Activated CD4-positive, alpha-beta memory T cell treated with anti-CD3 and anti-CD28 coated beads for 36 hours (primary cell): ENCODE measurements at regions not wholly inside any gene's neighbourhood (a gene's known extent, or its start where the extent isn't known, plus 50 kb on each side); places are given as distances from the start of the nearest gene placed in this dataset.

Experiments used
- CTCF ChIA-PET: fragments of 350-600 bp; sonication (Branson Sonifier 250); formaldehyde crosslinking; loops from one replicate; lab custom pipeline; 2021; ENCODE audit warnings: antibody characterized with exemption, inconsistent platforms; lab: Charles Lee
- POLR2A ChIA-PET: fragments of 350-600 bp; sonication (Branson Sonifier 250); formaldehyde crosslinking; loops from one replicate; lab custom pipeline; 2021; ENCODE audit warnings: antibody characterized with exemption; lab: Charles Lee
- DNase-seq: peaks from one replicate; pipeline ENCODE4 v3.0.0-alpha.2; 2020
- H3K27ac Mint-ChIP-seq: one replicate; pipeline ENCODE4 v1.8.0; 2021; ENCODE audit warnings: mixed read lengths
- H3K27me3 Mint-ChIP-seq: one replicate; pipeline ENCODE4 v1.8.0; 2021; ENCODE audit warnings: mixed read lengths
- H3K36me3 Mint-ChIP-seq: one replicate; pipeline ENCODE4 v1.8.0; 2021; ENCODE audit warnings: mixed read lengths
- H3K4me1 Mint-ChIP-seq: one replicate; pipeline ENCODE4 v1.8.0; 2021; ENCODE audit warnings: low read depth, mixed read lengths
- H3K4me3 Mint-ChIP-seq: one replicate; pipeline ENCODE4 v1.8.0; 2021; ENCODE audit warnings: mild to moderate bottlenecking, mixed read lengths
- H3K9me3 Mint-ChIP-seq: one replicate; pipeline ENCODE4 v1.8.0; 2021; ENCODE audit warnings: mixed read lengths
- intact Hi-C: fragments of 100-400 bp; cut with micrococcal nuclease; formaldehyde crosslinking; loops from one replicate; pipeline ENCODE4 v1.15.1; 2023

GRCh38 chr4:130419211-130419975, 1323.4 kb downstream of the C4orf33 start:
- H3K4me1 Mint-ChIP-seq, result no peaks in the 10 kb centered on the region
- DNase-seq, result no peak
- peaks cover 2% of the 10 kb centered on the region for H3K9me3 Mint-ChIP-seq
- ChIA-PET POLR2A (no interaction called here), CTCF (no interaction called here)
- intact Hi-C loops, result no loop called here
- H3K27ac Mint-ChIP-seq, result no peak overlapping the region
- no peak overlapping the region for H3K4me3 Mint-ChIP-seq
- H3K27me3 Mint-ChIP-seq, result no peaks in the 10 kb centered on the region
- H3K36me3 Mint-ChIP-seq, result no peaks in the 10 kb centered on the region

- intact Hi-C loops, result no loop called here
- CTCF ChIA-PET, result no interaction called here
- H3K27ac Mint-ChIP-seq, result no peak overlapping the region
- peaks cover 7% of the 10 kb centered on the region for H3K9me3 Mint-ChIP-seq
- no peak overlapping the region for H3K4me3 Mint-ChIP-seq
- no peak for DNase-seq
- H3K27me3 Mint-ChIP-seq, result no peaks in the 10 kb centered on the region
- POLR2A ChIA-PET, result no interaction called here
- H3K36me3 Mint-ChIP-seq, result no peaks in the 10 kb centered on the region
- H3K4me1 Mint-ChIP-seq, result no peaks in the 10 kb centered on the region
These were observed 1326.3 kb downstream of the C4orf33 start for GRCh38 chr4:130422261-130422660.

GRCh38 chr4:130424211-130424610, 1328.3 kb downstream of the C4orf33 start:
- H3K36me3 Mint-ChIP-seq, result no peaks in the 10 kb centered on the region
- no peak overlapping the region for H3K27ac Mint-ChIP-seq

GRCh38 chr4:130432289-130432688, 1336.3 kb downstream of the C4orf33 start:
- ChIA-PET POLR2A (no interaction called here), CTCF (no interaction called here)
- Mint-ChIP-seq H3K9me3 (peaks cover 17% of the 10 kb centered on the region), H3K27ac (no peak overlapping the region), H3K4me1 (no peaks in the 10 kb centered on the region), H3K4me3 (no peak overlapping the region), H3K36me3 (no peaks in the 10 kb centered on the region), H3K27me3 (no peaks in the 10 kb centered on the region)
- no peak for DNase-seq
- intact Hi-C loops, result no loop called here

More at GRCh38 chr4:130424211-130424610, 1328.3 kb downstream of the C4orf33 start:
- intact Hi-C loops, result no loop called here
- ChIA-PET CTCF (no interaction called here), POLR2A (no interaction called here)
- Mint-ChIP-seq H3K27me3 (no peaks in the 10 kb centered on the region), H3K4me3 (no peak overlapping the region), H3K4me1 (no peaks in the 10 kb centered on the region), H3K9me3 (peaks cover 7% of the 10 kb centered on the region)
- DNase-seq, result no peak

GRCh38 chr4:130449741-130450140, 1353.8 kb downstream of the C4orf33 start:
- Mint-ChIP-seq H3K27ac (no peak overlapping the region), H3K9me3 (peaks cover 10% of the 10 kb centered on the region), H3K4me3 (no peak overlapping the region), H3K4me1 (no peaks in the 10 kb centered on the region), H3K27me3 (no peaks in the 10 kb centered on the region), H3K36me3 (no peaks in the 10 kb centered on the region)
- no peak for DNase-seq
- POLR2A ChIA-PET, result no interaction called here
- CTCF ChIA-PET, result no interaction called here
- intact Hi-C loops, result no loop called here

GRCh38 chr4:130468340-130468739, 1372.4 kb downstream of the C4orf33 start:
- intact Hi-C loops, result no loop called here
- H3K27ac Mint-ChIP-seq, result no peak overlapping the region
- peaks cover 3% of the 10 kb centered on the region for H3K9me3 Mint-ChIP-seq
- H3K36me3 Mint-ChIP-seq, result no peaks in the 10 kb centered on the region
- H3K27me3 Mint-ChIP-seq, result no peaks in the 10 kb centered on the region
- DNase-seq, result no peak
- POLR2A ChIA-PET, result no interaction called here
- CTCF ChIA-PET, result no interaction called here
- H3K4me1 Mint-ChIP-seq, result no peaks in the 10 kb centered on the region
- H3K4me3 Mint-ChIP-seq, result no peak overlapping the region

GRCh38 chr4:130478406-130478805, 1382.5 kb downstream of the C4orf33 start:
- Mint-ChIP-seq H3K4me1 (no peaks in the 10 kb centered on the region), H3K36me3 (no peaks in the 10 kb centered on the region), H3K27me3 (no peaks in the 10 kb centered on the region), H3K9me3 (peaks cover 9% of the 10 kb centered on the region), H3K27ac (no peak overlapping the region), H3K4me3 (no peak overlapping the region)
- ChIA-PET CTCF (no interaction called here), POLR2A (no interaction called here)
- intact Hi-C loops, result no loop called here
- DNase-seq, result no peak

- Mint-ChIP-seq H3K4me1 (no peaks in the 10 kb centered on the region), H3K27me3 (no peaks in the 10 kb centered on the region), H3K9me3 (peaks cover 9% of the 10 kb centered on the region), H3K36me3 (no peaks in the 10 kb centered on the region), H3K4me3 (no peak overlapping the region), H3K27ac (no peak overlapping the region)
- CTCF ChIA-PET, result no interaction called here
- intact Hi-C loops, result no loop called here
- POLR2A ChIA-PET, result no interaction called here
- DNase-seq, result no peak
These were observed 1383.1 kb downstream of the C4orf33 start for GRCh38 chr4:130479020-130479419.

- no peak for DNase-seq
These were observed 1383.7 kb downstream of the C4orf33 start for GRCh38 chr4:130479674-130480073.

GRCh38 chr4:130484826-130485225, 1388.9 kb downstream of the C4orf33 start:
- CTCF ChIA-PET, result no interaction called here
- Mint-ChIP-seq H3K27ac (no peak overlapping the region), H3K36me3 (no peaks in the 10 kb centered on the region), H3K4me1 (no peaks in the 10 kb centered on the region), H3K4me3 (no peak overlapping the region), H3K9me3 (peaks cover 7% of the 10 kb centered on the region), H3K27me3 (no peaks in the 10 kb centered on the region)
- intact Hi-C loops, result no loop called here
- DNase-seq, result no peak
- POLR2A ChIA-PET, result no interaction called here

More at GRCh38 chr4:130479674-130480073, 1383.7 kb downstream of the C4orf33 start:
- no peaks in the 10 kb centered on the region for H3K4me1 Mint-ChIP-seq
- no peak overlapping the region for H3K27ac Mint-ChIP-seq
- intact Hi-C loops, result no loop called here
- CTCF ChIA-PET, result no interaction called here
- no peaks in the 10 kb centered on the region for H3K36me3 Mint-ChIP-seq
- no peak overlapping the region for H3K4me3 Mint-ChIP-seq
- H3K9me3 Mint-ChIP-seq, result peaks cover 9% of the 10 kb centered on the region
- H3K27me3 Mint-ChIP-seq, result no peaks in the 10 kb centered on the region
- POLR2A ChIA-PET, result no interaction called here

- Mint-ChIP-seq H3K27me3 (no peaks in the 10 kb centered on the region), H3K36me3 (no peaks in the 10 kb centered on the region), H3K27ac (no peak overlapping the region), H3K4me1 (no peaks in the 10 kb centered on the region), H3K9me3 (peaks cover 7% of the 10 kb centered on the region), H3K4me3 (no peak overlapping the region)
- ChIA-PET POLR2A (no interaction called here), CTCF (no interaction called here)
- intact Hi-C loops, result no loop called here
- DNase-seq, result no peak
These were observed 1389.4 kb downstream of the C4orf33 start for GRCh38 chr4:130485371-130485770.

- no peaks in the 10 kb centered on the region for H3K4me1 Mint-ChIP-seq
- H3K27ac Mint-ChIP-seq, result no peak overlapping the region
- no peaks in the 10 kb centered on the region for H3K27me3 Mint-ChIP-seq
- ChIA-PET POLR2A (no interaction called here), CTCF (no interaction called here)
- intact Hi-C loops, result no loop called here
- no peak for DNase-seq
- H3K36me3 Mint-ChIP-seq, result no peaks in the 10 kb centered on the region
- H3K4me3 Mint-ChIP-seq, result no peak overlapping the region
- H3K9me3 Mint-ChIP-seq, result peaks cover 8% of the 10 kb centered on the region
These were observed 1390.2 kb downstream of the C4orf33 start for GRCh38 chr4:130486186-130486585.

GRCh38 chr4:130486841-130487240, 1390.9 kb downstream of the C4orf33 start:
- DNase-seq, result no peak
- intact Hi-C loops, result no loop called here
- Mint-ChIP-seq H3K9me3 (peaks cover 14% of the 10 kb centered on the region), H3K36me3 (no peaks in the 10 kb centered on the region), H3K4me3 (no peak overlapping the region), H3K4me1 (no peaks in the 10 kb centered on the region), H3K27me3 (no peaks in the 10 kb centered on the region), H3K27ac (no peak overlapping the region)
- POLR2A ChIA-PET, result no interaction called here
- CTCF ChIA-PET, result no interaction called here
